HL-60/S4 (cell line): ENCODE measurements at regions not wholly inside any gene's neighbourhood (a gene's known extent, or its start where the extent isn't known, plus 50 kb on each side); places are given as distances from the start of the nearest gene placed in this dataset.

Source experiments
- in situ Hi-C: fragments of 300-500 bp; cut with MboI; formaldehyde crosslinking; loops from 2 replicates; pipeline ENCODE4 v1.14.3; 2022; ENCODE audit warnings: low sequenced_read_pairs

- in situ Hi-C loops = no loop called here
Observed at GRCh38 chr19:29098091-29098490, 114.9 kb downstream of the UQCRFS1 start.

DNA sequence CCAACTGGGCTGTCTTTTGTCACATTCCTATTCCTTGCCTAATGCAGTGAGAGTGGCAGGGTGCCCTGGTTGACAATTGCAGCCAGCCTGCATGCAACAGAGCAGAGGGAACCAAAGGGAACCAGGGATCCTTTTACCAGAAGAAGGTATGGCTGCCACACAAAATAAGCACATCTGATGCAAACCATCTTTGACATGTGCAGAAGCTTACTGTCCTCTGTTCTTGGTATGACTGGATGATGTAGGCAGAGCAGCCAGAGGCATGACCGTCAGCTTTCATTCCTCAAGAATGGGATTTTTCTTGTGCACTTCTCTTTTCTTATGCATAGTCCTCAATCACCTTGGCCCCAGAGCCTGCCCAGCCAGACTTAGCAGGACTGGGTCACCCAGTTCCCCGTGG is 116.1 kb downstream of the UQCRFS1 start:
- in situ Hi-C loops = no loop called here

GRCh38 chr19:29093553-29093908 is 119.4 kb downstream of the UQCRFS1 start:
- in situ Hi-C loops = no loop called here

GRCh38 chr19:29092712-29093552 is 120.0 kb downstream of the UQCRFS1 start:
- in situ Hi-C loops = no loop called here

- in situ Hi-C loops = no loop called here
Observed at GRCh38 chr19:29090783-29091526, 122.0 kb downstream of the UQCRFS1 start.

- in situ Hi-C loops = no loop called here
Observed at GRCh38 chr19:29089315-29089870, 123.6 kb downstream of the UQCRFS1 start.

- in situ Hi-C loops = no loop called here
Observed at GRCh38 chr19:29088761-29089160, 124.2 kb downstream of the UQCRFS1 start.

DNA sequence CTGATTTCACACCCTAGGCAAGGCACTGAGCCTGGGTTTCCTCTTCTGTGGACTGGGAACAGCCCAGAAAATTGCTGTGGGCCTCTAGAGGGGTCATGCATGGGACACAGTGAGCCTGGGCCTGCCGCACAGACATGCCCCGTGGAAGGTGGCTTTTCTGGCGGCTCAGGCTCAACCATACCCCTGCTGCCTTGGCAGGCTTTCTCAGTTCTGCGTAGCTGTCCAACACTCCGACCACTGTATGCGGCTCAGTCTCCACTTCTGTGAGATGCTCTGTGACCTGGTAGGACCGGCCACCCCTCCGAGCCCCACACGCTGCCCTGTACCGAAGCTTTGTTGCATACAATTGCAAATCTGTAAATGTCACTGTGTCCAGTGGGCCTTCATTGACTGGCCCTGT is 126.3 kb downstream of the UQCRFS1 start:
- in situ Hi-C loops = no loop called here

DNA sequence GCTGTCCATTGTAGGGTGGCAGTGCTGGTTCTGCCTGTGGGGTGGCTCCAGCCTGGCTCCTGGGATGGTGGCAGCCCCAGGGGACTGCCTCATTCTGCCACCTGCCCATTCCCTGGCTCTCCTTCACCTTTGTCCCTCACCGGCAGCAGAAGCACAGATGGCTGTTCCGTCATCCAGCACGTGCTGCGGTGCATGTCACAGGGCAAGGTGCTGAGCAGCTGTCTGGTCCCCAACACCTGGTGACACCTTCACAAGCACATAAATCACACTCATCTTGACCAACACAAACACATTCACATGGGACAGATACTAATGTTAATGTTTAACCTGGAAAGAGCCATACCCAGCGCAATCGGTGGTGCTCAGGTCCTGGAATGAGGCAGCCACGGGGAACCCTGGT is 126.8 kb downstream of the UQCRFS1 start:
- in situ Hi-C loops = no loop called here

- in situ Hi-C loops = no loop called here
Observed at GRCh38 chr19:29085630-29086029, 127.3 kb downstream of the UQCRFS1 start.

GRCh38 chr19:29085206-29085605 is 127.7 kb downstream of the UQCRFS1 start:
- in situ Hi-C loops = no loop called here

GRCh38 chr19:29084266-29084665 is 128.7 kb downstream of the UQCRFS1 start:
- in situ Hi-C loops = no loop called here

- in situ Hi-C loops = no loop called here
Observed at GRCh38 chr19:29083863-29084262, 129.1 kb downstream of the UQCRFS1 start.

DNA sequence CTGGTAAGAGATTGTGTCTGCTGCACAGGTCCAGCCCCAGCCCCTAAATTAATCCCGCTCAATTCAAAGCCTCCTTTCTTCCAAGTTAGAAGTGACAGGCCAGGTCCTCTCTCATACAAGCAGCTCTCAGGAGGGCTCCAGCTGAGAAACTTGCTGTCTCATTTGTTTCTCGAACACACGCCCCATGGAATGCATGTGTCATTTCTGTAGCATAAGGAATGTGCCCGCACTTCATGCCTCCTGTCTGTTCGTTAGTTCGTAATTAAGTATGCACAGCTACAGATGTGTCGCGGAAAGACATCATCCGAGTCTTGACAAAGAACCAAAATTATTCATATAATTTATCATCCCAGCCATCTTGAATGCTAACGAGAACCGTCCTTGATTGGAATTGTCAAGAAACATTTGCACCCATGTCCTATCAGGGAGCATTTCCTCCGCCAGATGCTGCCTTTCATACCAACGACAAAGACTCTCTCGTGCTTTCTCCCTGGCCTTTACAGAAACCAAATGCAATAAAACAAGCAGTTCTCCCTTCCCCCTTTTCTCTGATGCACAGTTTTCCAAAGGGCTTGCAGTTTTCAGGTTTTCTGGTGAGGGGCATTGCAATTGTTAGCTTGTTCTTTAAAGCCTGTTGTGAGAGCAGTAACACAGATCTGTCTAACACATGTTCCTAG is 133.5 kb downstream of the UQCRFS1 start:
- in situ Hi-C loops = no loop called here

DNA sequence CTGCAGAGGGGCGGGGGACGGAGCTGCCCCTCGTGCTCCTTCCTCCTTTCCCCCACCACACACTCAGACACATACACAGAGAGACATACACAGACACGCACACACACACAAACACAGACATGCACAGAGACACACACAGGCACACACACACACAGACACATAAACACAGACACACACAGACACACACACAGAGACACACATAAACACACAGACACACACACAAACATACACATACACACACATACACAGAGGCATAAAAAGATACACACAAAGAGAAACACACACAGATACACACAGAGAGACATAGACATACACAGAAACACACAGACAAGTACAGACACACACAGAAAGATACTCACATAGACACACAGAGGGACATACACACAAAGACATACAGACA is 136.0 kb downstream of the UQCRFS1 start:
- in situ Hi-C loops = no loop called here

GRCh38 chr19:29076161-29076560 is 136.8 kb downstream of the UQCRFS1 start:
- in situ Hi-C loops = no loop called here

DNA sequence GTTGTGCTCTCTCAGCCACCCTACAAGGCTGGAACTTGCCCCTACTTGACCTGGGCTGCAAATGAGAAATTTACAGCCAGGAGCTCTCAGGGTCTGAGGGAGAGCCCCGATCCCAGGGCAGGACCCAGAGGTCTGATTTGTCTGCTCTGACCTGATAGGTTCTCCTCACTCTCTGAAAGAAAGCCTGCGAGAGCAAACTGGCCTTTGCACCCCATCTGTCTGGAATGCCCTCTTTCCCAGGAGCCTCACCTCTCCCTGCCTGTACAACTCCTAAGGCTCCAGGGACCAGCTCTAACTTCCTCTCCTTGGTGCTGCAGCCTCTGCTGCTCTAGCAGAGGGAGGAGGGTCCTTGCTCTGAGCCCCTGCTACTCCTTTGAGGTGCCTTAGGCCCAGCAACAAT is 137.8 kb downstream of the UQCRFS1 start:
- in situ Hi-C loops = no loop called here

GRCh38 chr19:29074579-29074978 is 138.4 kb downstream of the UQCRFS1 start:
- in situ Hi-C loops = no loop called here

DNA sequence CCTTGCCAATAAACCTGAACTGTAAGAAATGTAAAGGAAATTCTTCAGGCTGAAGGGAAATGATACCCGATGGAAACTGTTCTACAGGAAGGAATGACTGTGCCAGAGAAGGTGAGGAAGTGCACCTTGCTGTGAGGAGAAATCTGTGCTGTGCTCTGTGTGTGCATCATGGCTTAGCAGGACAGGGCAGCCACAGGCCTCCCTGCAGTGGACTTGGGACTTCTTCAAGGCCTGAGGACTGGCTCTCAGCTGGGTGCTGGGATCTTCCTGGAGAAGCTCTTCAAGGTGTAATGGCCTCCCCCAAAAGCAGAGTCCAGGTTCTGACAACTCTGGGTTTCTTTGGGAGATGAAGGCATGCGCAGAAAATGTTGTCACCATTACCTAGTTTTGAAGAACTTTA is 145.1 kb downstream of the UQCRFS1 start:
- in situ Hi-C loops = no loop called here

- in situ Hi-C loops = no loop called here
Observed at GRCh38 chr19:29062475-29063435, 150.2 kb downstream of the UQCRFS1 start.
